ENCODE measurements at regions not wholly inside any gene's neighbourhood (a gene's known extent, or its start where the extent isn't known, plus 50 kb on each side); places are given as distances from the start of the nearest gene placed in this dataset.

- Histone ChIP-seq H3K4me3 (no peak overlapping the region), H3K9ac (ENCODE audit: low read depth in 2 of 2, low read length in 2 of 2) (no peak overlapping the region), H3K36me3 (no peaks in the 10 kb centered on the region), H3K27ac (no peak overlapping the region), H3K27me3 (no peaks in the 10 kb centered on the region), H3K4me1 (no peaks in the 10 kb centered on the region), H3K9me3 (no peaks in the 10 kb centered on the region)
- no peak for TF ChIP-seq CTCF (IDR thresholded peaks at IDR 0.05)
- intact Hi-C loops (cut with DNase I): no loop called here
- no peak for DNase-seq
Observed at GRCh38 chr2:236657215-236657614, 87.6 kb downstream of the ACKR3 start.

- Histone ChIP-seq H3K27ac (no peak overlapping the region), H3K9me3 (no peaks in the 10 kb centered on the region), H3K4me3 (no peak overlapping the region), H3K36me3 (no peaks in the 10 kb centered on the region), H3K27me3 (no peaks in the 10 kb centered on the region), H3K4me1 (no peaks in the 10 kb centered on the region), H3K9ac (ENCODE audit: low read depth in 2 of 2, low read length in 2 of 2) (no peak overlapping the region)
- intact Hi-C loops (cut with DNase I): no loop called here
- no peak for TF ChIP-seq CTCF (IDR thresholded peaks at IDR 0.05)
- DNase-seq: no peak
Observed at GRCh38 chr2:236657801-236658200, 88.2 kb downstream of the ACKR3 start.

- H3K27me3 ChIP-seq: no peaks in the 10 kb centered on the region
- H3K9me3 ChIP-seq: no peaks in the 10 kb centered on the region
- H3K36me3 ChIP-seq: no peaks in the 10 kb centered on the region
- no peak for TF ChIP-seq CTCF (IDR thresholded peaks at IDR 0.05)
- no peak for DNase-seq
- H3K4me1 ChIP-seq: no peaks in the 10 kb centered on the region
- H3K9ac ChIP-seq (ENCODE audit: low read depth in 2 of 2, low read length in 2 of 2): no peak overlapping the region
- no peak overlapping the region for H3K4me3 ChIP-seq
- H3K27ac ChIP-seq: no peak overlapping the region
- intact Hi-C loops (cut with DNase I): no loop called here
Observed at GRCh38 chr2:236658974-236659757, 89.5 kb downstream of the ACKR3 start.

GRCh38 chr2:236659758-236660150 lies 90.1 kb downstream of the ACKR3 start:
- H3K27me3 ChIP-seq: no peaks in the 10 kb centered on the region
- H3K27ac ChIP-seq: no peak overlapping the region
- H3K9ac ChIP-seq (ENCODE audit: low read depth in 2 of 2, low read length in 2 of 2): no peak overlapping the region
- no peak for DNase-seq
- no peak overlapping the region for H3K4me3 ChIP-seq
- H3K4me1 ChIP-seq: no peaks in the 10 kb centered on the region
- no peak for TF ChIP-seq CTCF (IDR thresholded peaks at IDR 0.05)
- no peaks in the 10 kb centered on the region for H3K36me3 ChIP-seq
- intact Hi-C loops (cut with DNase I): no loop called here
- H3K9me3 ChIP-seq: no peaks in the 10 kb centered on the region

- no peaks in the 10 kb centered on the region for H3K9me3 ChIP-seq
- H3K4me1 ChIP-seq: no peaks in the 10 kb centered on the region
- no peaks in the 10 kb centered on the region for H3K36me3 ChIP-seq
- H3K9ac ChIP-seq (ENCODE audit: low read depth in 2 of 2, low read length in 2 of 2): no peak overlapping the region
- no peaks in the 10 kb centered on the region for H3K27me3 ChIP-seq
- H3K27ac ChIP-seq: no peak overlapping the region
- intact Hi-C loops (cut with DNase I): no loop called here
- H3K4me3 ChIP-seq: no peak overlapping the region
- no peak for DNase-seq
- TF ChIP-seq CTCF (IDR thresholded peaks at IDR 0.05): no peak
Observed at GRCh38 chr2:236661061-236661761, 91.6 kb downstream of the ACKR3 start.
